Mesothelial cell of epicardium (in vitro differentiated cells): ENCODE measurements at regions not wholly inside any gene's neighbourhood (a gene's known extent, or its start where the extent isn't known, plus 50 kb on each side); places are given as distances from the start of the nearest gene placed in this dataset.

Source experiments
- DNase-seq, 2 experiments: peaks; one replicate each; pipeline ENCODE4 v3.0.0; 2021; ENCODE audit warnings: low spot score in 2 of 2; ENCODE audit not compliant: unreplicated experiment in 2 of 2
- H3K27ac Mint-ChIP-seq: 2 replicates; pipeline ENCODE4 v1.8.0; 2021; ENCODE audit warnings: mixed read lengths
- H3K27me3 Mint-ChIP-seq: 2 replicates; pipeline ENCODE4 v1.8.0; 2021; ENCODE audit warnings: low read depth, mixed read lengths
- H3K36me3 Mint-ChIP-seq: 2 replicates; pipeline ENCODE4 v1.8.0; 2021; ENCODE audit warnings: mixed read lengths
- H3K4me1 Mint-ChIP-seq: 2 replicates; pipeline ENCODE4 v1.8.0; 2021; ENCODE audit warnings: mixed read lengths
- H3K4me3 Mint-ChIP-seq: 2 replicates; pipeline ENCODE4 v1.8.0; 2021; ENCODE audit warnings: mild to moderate bottlenecking, moderate library complexity, mixed read lengths
- H3K9me3 Mint-ChIP-seq: 2 replicates; pipeline ENCODE4 v1.8.0; 2021; ENCODE audit warnings: mixed read lengths
- CTCF ChIP-seq: fragments of 200-600 bp; sonication (generic); IDR thresholded peaks from one replicate; pipeline ENCODE4 v1.5.0; 2021; ENCODE audit warnings: antibody characterized with exemption; ENCODE audit not compliant: unreplicated experiment

- no peak for TF ChIP-seq CTCF
- Mint-ChIP-seq H3K4me3 (no peak overlapping the region), H3K36me3 (peaks cover 4% of the 10 kb centered on the region), H3K27me3 (peaks cover 1% of the 10 kb centered on the region), H3K27ac (no peak overlapping the region), H3K9me3 (peaks cover 24% of the 10 kb centered on the region), H3K4me1 (peaks cover 10% of the 10 kb centered on the region)
- DNase-seq: peak in 1 of 2 experiments; percentile 16
These were observed 83.1 kb upstream of the TSHZ3 start for GRCh38 chr19:31432201-31432810.

- DNase-seq: no peak
- no peak for TF ChIP-seq CTCF
- H3K4me1 Mint-ChIP-seq: peaks cover 23% of the 10 kb centered on the region
- H3K27me3 Mint-ChIP-seq: no peaks in the 10 kb centered on the region
- peaks cover 24% of the 10 kb centered on the region for H3K9me3 Mint-ChIP-seq
- H3K4me3 Mint-ChIP-seq: no peak overlapping the region
- H3K36me3 Mint-ChIP-seq: peaks cover 4% of the 10 kb centered on the region
- no peak overlapping the region for H3K27ac Mint-ChIP-seq
These were observed 87.0 kb upstream of the TSHZ3 start for GRCh38 chr19:31436121-31436776.

GRCh38 chr19:31438401-31439269, 89.4 kb upstream of the TSHZ3 start:
- DNase-seq: no peak
- peaks cover 4% of the 10 kb centered on the region for H3K36me3 Mint-ChIP-seq
- no peak for TF ChIP-seq CTCF

GRCh38 chr19:31439270-31439573, 90.0 kb upstream of the TSHZ3 start:
- H3K4me3 Mint-ChIP-seq: no peak overlapping the region
- H3K4me1 Mint-ChIP-seq: peaks cover 17% of the 10 kb centered on the region
- no peak for DNase-seq
- H3K27me3 Mint-ChIP-seq: no peaks in the 10 kb centered on the region
- H3K27ac Mint-ChIP-seq: no peak overlapping the region
- peaks cover 4% of the 10 kb centered on the region for H3K36me3 Mint-ChIP-seq
- peaks cover 14% of the 10 kb centered on the region for H3K9me3 Mint-ChIP-seq
- no peak for TF ChIP-seq CTCF

More at GRCh38 chr19:31438401-31439269, 89.4 kb upstream of the TSHZ3 start:
- peaks cover 17% of the 10 kb centered on the region for H3K4me1 Mint-ChIP-seq
- peaks cover 16% of the 10 kb centered on the region for H3K9me3 Mint-ChIP-seq
- H3K27ac Mint-ChIP-seq: no peak overlapping the region
- no peaks in the 10 kb centered on the region for H3K27me3 Mint-ChIP-seq
- no peak overlapping the region for H3K4me3 Mint-ChIP-seq

- Mint-ChIP-seq H3K4me3 (no peak overlapping the region), H3K4me1 (peaks cover 12% of the 10 kb centered on the region), H3K36me3 (peaks cover 1% of the 10 kb centered on the region), H3K9me3 (peaks cover 22% of the 10 kb centered on the region), H3K27me3 (no peaks in the 10 kb centered on the region), H3K27ac (no peak overlapping the region)
- no peak for TF ChIP-seq CTCF
- no peak for DNase-seq
These were observed 95.7 kb upstream of the TSHZ3 start for GRCh38 chr19:31444931-31445330.
